Activated CD8-positive, alpha-beta T cell treated with anti-CD3 and anti-CD28 coated beads for 36 hours (primary cell): ENCODE measurements at regions not wholly inside any gene's neighbourhood (a gene's known extent, or its start where the extent isn't known, plus 50 kb on each side); places are given as distances from the start of the nearest gene placed in this dataset.

Experiments used
- ATAC-seq: fragments of 200-7000 bp; cut with Tn5 transposase; one replicate; pipeline ENCODE4 v1.10.0; 2021; ENCODE audit warnings: mild to moderate bottlenecking, moderate library complexity
- CTCF ChIA-PET: fragments of 350-600 bp; sonication (Branson Sonifier 250); formaldehyde crosslinking; loops from one replicate; lab custom pipeline; 2021; ENCODE audit warnings: antibody characterized with exemption; lab: Charles Lee
- POLR2A ChIA-PET: fragments of 350-600 bp; sonication (Branson Sonifier 250); formaldehyde crosslinking; loops from one replicate; lab custom pipeline; 2021; ENCODE audit warnings: antibody characterized with exemption; lab: Charles Lee
- DNase-seq: peaks from one replicate; pipeline ENCODE4 v3.0.0-alpha.2; 2020
- H3K27ac Mint-ChIP-seq: one replicate; pipeline ENCODE4 v1.8.0; 2021; ENCODE audit warnings: mild to moderate bottlenecking, mixed read lengths
- H3K27me3 Mint-ChIP-seq: one replicate; pipeline ENCODE4 v1.8.0; 2021; ENCODE audit warnings: mixed read lengths
- H3K36me3 Mint-ChIP-seq: one replicate; pipeline ENCODE4 v1.8.0; 2021; ENCODE audit warnings: low read depth, mixed read lengths
- H3K4me1 Mint-ChIP-seq: one replicate; pipeline ENCODE4 v1.8.0; 2021; ENCODE audit warnings: low read depth, mixed read lengths
- H3K4me3 Mint-ChIP-seq: one replicate; pipeline ENCODE4 v1.8.0; 2021; ENCODE audit warnings: mild to moderate bottlenecking, moderate library complexity, mixed read lengths
- H3K9me3 Mint-ChIP-seq: one replicate; pipeline ENCODE4 v1.8.0; 2021; ENCODE audit warnings: mixed read lengths
- intact Hi-C: fragments of 100-400 bp; cut with micrococcal nuclease; formaldehyde crosslinking; loops from one replicate; pipeline ENCODE4 v1.10.0; 2022
- TF ChIP-seq, protein P1 (sequence below): fragments of 200-600 bp; IDR thresholded peaks from one replicate; pipeline ENCODE4 v1.8.0; 2022; ENCODE audit warnings: antibody characterized with exemption, mild to moderate bottlenecking

DNA sequence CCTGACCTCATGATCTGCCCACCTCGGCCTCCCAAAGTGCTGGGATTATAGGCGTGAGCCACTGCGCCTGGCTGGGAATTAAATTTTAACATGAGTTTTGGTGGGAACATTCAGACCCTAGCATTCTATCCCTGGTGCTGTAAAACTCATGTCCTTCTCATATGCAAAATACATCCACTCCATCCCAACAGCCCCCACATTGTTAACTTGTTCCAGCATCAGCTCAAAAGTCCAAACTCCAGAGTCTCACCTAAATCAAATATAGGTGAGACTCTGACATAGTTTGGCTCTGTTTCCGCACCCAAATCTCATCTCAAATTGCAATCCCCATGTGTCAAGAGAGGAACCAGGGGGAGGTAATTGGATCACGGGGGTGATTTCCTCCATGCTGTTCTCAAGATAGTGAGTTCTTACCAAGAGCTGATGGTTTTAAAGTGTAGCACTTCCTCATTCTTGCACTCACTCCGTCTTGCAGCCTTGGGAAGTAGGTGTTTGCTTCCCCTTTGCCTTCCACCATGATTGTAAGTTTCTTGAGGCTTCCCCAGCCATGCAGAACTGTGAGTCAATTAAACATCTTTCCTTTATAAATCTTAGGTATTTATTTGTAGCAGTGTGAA lies 96.2 kb upstream of the PLCL2 start:
- Mint-ChIP-seq H3K36me3 (no peaks in the 10 kb centered on the region), H3K27me3 (peaks cover 4% of the 10 kb centered on the region), H3K9me3 (peaks cover 4% of the 10 kb centered on the region), H3K27ac (no peak overlapping the region), H3K4me3 (no peak overlapping the region), H3K4me1 (peaks cover 27% of the 10 kb centered on the region)
- ChIA-PET CTCF (interaction anchor here (1.1 kb wide), 1 partner anchor 187 kb away, joined by 3 read pairs; no protein-coding TSS in a partner anchor), POLR2A (no interaction called here)
- no peak for ATAC-seq
- DNase-seq = no peak
- TF ChIP-seq, protein P1, sequence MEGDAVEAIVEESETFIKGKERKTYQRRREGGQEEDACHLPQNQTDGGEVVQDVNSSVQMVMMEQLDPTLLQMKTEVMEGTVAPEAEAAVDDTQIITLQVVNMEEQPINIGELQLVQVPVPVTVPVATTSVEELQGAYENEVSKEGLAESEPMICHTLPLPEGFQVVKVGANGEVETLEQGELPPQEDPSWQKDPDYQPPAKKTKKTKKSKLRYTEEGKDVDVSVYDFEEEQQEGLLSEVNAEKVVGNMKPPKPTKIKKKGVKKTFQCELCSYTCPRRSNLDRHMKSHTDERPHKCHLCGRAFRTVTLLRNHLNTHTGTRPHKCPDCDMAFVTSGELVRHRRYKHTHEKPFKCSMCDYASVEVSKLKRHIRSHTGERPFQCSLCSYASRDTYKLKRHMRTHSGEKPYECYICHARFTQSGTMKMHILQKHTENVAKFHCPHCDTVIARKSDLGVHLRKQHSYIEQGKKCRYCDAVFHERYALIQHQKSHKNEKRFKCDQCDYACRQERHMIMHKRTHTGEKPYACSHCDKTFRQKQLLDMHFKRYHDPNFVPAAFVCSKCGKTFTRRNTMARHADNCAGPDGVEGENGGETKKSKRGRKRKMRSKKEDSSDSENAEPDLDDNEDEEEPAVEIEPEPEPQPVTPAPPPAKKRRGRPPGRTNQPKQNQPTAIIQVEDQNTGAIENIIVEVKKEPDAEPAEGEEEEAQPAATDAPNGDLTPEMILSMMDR = no peak
- intact Hi-C loops = no loop called here

DNA sequence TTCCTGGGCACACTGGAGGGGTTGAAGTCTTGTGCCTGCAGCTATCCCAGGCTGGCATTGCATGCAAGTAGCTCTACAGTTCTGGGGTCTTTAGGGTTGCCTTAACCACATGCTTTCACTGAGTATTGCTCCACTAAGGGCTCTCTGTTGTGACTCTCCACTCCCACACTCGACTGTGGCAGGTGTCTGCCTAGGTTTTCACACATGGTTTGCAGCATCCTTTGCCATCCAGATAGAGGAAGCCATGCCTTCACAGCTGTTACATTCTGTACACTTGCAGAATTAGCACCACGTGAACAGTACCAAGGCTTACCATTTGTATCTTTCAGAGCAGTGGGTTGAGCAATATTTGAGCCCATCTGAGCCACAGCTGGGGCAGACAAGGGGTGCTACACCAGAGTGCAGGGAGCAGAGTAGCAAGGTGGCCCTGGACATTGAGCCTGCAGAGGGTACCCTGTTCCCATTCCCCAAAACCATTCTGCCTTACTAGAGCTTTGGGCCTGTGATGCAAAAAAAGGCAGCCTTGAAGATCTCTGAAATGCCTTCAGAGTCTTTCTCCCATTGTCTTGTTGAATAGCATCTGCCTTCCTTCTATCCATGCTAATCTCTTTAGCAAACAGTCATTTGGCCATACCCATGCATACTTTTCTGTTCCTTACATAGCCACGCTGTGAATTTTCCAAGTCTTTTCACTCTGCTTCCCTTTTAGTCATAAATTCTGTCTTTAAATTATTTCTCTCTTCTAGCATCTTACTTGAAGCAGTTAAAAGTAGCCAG lies 95.2 kb upstream of the PLCL2 start:
- peak; percentile 11 for DNase-seq
- H3K36me3 Mint-ChIP-seq = no peaks in the 10 kb centered on the region
- H3K27me3 Mint-ChIP-seq = peaks cover 4% of the 10 kb centered on the region
- CTCF ChIA-PET = interaction anchor here (1.1 kb wide), 1 partner anchor 188 kb away, joined by 3 read pairs; no protein-coding TSS in a partner anchor
- no peak for ATAC-seq
- H3K4me1 Mint-ChIP-seq = peaks cover 27% of the 10 kb centered on the region
- intact Hi-C loops = no loop called here
- TF ChIP-seq, protein P1 = no peak
- peaks cover 4% of the 10 kb centered on the region for H3K9me3 Mint-ChIP-seq
- POLR2A ChIA-PET = no interaction called here
- no peak overlapping the region for H3K4me3 Mint-ChIP-seq
- H3K27ac Mint-ChIP-seq = no peak overlapping the region

DNA sequence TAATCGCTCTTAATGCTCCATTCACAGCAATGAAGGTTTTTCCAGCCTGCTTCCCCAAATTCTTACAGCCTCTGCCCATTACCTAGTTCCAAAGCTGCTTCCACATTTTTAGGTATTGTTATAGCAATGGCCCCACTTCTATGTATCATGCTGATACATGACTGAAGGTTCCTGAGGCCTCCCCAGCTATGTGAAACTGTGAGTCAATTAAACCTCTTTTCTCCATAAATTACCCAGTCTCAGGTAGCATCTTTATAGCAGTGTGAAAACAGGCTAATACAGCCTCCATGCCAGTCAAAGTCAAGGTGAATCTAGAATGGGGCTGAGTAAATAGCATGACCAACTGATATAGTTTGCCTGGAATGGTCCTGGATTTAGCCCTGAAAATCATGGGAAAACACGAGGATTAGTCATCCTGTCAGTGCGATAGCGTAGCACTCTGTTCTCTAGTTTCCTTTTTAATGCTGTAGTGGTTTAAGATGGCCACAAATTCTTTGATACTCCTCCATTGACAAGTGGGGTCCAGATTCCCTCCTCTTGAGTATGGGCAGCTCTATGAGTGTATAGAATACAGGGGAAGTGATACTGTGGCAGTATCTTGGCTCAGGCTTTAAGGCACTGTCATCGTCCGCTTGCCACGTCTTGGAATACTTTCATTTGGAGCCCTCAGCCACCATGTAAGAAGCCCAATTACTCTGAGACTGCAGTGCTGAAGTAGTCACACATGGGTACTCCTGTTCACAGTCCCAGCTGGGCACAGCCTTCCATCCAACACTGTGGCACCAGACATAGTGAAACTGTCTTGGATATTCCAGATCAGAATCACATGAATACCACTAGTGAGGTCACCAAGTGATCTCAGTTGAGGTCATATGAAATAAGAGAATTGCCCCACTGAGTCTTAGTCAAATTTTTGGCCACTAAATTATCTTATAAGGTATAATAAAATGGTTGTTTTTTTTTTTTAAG lies 94.0 kb upstream of the PLCL2 start:
- Mint-ChIP-seq H3K4me1 (peaks cover 27% of the 10 kb centered on the region), H3K4me3 (no peak overlapping the region), H3K9me3 (peaks cover 4% of the 10 kb centered on the region), H3K27ac (no peak overlapping the region), H3K36me3 (no peaks in the 10 kb centered on the region), H3K27me3 (peaks cover 4% of the 10 kb centered on the region)
- ChIA-PET CTCF (no interaction called here), POLR2A (no interaction called here)
- ATAC-seq = peak; percentile 78
- intact Hi-C loops = no loop called here
- DNase-seq = peak; percentile 5
- TF ChIP-seq, protein P1 = no peak

DNA sequence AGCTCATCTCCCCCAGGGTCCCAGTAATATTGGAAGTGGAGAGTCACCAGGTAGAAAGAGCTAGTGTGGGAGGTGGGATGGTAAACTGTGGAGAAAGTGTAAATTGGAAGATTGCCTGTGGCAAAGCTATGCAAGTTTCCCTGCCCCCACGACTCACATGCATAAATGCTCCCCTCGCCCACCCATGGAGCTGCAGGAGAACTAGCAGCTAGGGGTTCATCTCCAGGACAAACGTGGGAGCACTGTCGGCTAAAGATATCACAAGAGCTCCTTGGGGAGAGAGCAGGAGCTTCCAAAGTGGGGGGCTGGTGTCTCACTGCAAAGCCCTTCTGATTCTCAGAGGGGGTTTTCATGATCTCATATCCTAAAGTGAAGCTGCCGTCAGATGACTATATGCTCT lies 91.4 kb upstream of the PLCL2 start:
- TF ChIP-seq, protein P1 = no peak
- no peak overlapping the region for H3K27ac Mint-ChIP-seq
- intact Hi-C loops = no loop called here

More for the DNA sequence above, 91.4 kb upstream of the PLCL2 start:
- CTCF ChIA-PET = no interaction called here
- Mint-ChIP-seq H3K4me3 (no peak overlapping the region), H3K27me3 (peaks cover 4% of the 10 kb centered on the region), H3K4me1 (peaks cover 40% of the 10 kb centered on the region), H3K9me3 (peaks cover 4% of the 10 kb centered on the region), H3K36me3 (no peaks in the 10 kb centered on the region)
- POLR2A ChIA-PET = no interaction called here
- no peak for DNase-seq
- no peak for ATAC-seq
